GM12878 (cell line): ENCODE measurements at regions not wholly inside any gene's neighbourhood (a gene's known extent, or its start where the extent isn't known, plus 50 kb on each side); places are given as distances from the start of the nearest gene placed in this dataset.

Experiments used
- BHLHE40 ChIP-seq, 2 experiments: fragments of 450-650 bp in 1 of 2; IDR thresholded peaks; 2 replicates each; pipeline ENCODE4 v1.6.1; 2011 to 2017; ENCODE audit warnings: low read depth in 2 of 2, borderline replicate concordance in 1 of 2, improper control_type of control experiment in 1 of 2, low read length in 1 of 2, mild to moderate bottlenecking in 1 of 2
- CBFB ChIP-seq: IDR thresholded peaks from 2 replicates; pipeline ENCODE4 v1.6.1; 2016; ENCODE audit warnings: antibody characterized with exemption, low read depth
- CBX3 ChIP-seq: fragments of 200-600 bp; sonication (generic); IDR thresholded peaks from 2 replicates; pipeline ENCODE4 v1.6.1; 2016; ENCODE audit warnings: low read depth, borderline replicate concordance
- CEBPB ChIP-seq, 2 experiments: fragments of 150-350 bp in 1 of 2; IDR thresholded peaks; 2 replicates each; pipeline ENCODE4 v1.6.1; 2012 to 2014; ENCODE audit warnings: low read depth in 2 of 2, low read length in 2 of 2, borderline replicate concordance in 1 of 2, inconsistent platforms in 1 of 2
- CHD2 ChIP-seq: IDR thresholded peaks from 2 replicates; pipeline ENCODE4 v1.6.1; 2011; ENCODE audit warnings: low read depth, low read length, improper control_type of control experiment, borderline replicate concordance
- EED ChIP-seq: sonication (generic); IDR thresholded peaks from 2 replicates; pipeline ENCODE4 v1.6.1; 2016; ENCODE audit warnings: antibody characterized with exemption, low read depth
- IKZF1 ChIP-seq: fragments of 450-650 bp; conservative IDR thresholded peaks from 2 replicates; pipeline ENCODE4 v1.6.1; 2017; ENCODE audit warnings: antibody characterized with exemption, mild to moderate bottlenecking
- KLF5 ChIP-seq: fragments of 450-650 bp; IDR thresholded peaks from 2 replicates; pipeline ENCODE4 v1.6.1; 2014; ENCODE audit warnings: mild to moderate bottlenecking; ENCODE audit not compliant: partially characterized antibody
- MTA3 ChIP-seq: IDR thresholded peaks from 2 replicates; pipeline ENCODE4 v1.6.1; 2012; ENCODE audit warnings: low read length, inconsistent platforms, borderline replicate concordance
- MYC ChIP-seq: IDR thresholded peaks from 2 replicates; pipeline ENCODE4 v1.6.1; 2011; ENCODE audit warnings: mild to moderate bottlenecking, low read length, moderate library complexity, inconsistent platforms; ENCODE audit not compliant: insufficient read depth, insufficient replicate concordance, insufficient read length, severe bottlenecking
- NFIC ChIP-seq: IDR thresholded peaks from 2 replicates; pipeline ENCODE4 v1.6.1; 2012; ENCODE audit warnings: low read depth, mild to moderate bottlenecking, inconsistent platforms, low read length, moderate library complexity
- NRF1 ChIP-seq: conservative IDR thresholded peaks from 2 replicates; pipeline ENCODE4 v1.6.1; 2011; ENCODE audit warnings: mild to moderate bottlenecking, low read depth, low read length, improper control_type of control experiment
- SREBF2 ChIP-seq: IDR thresholded peaks from 2 replicates; pipeline ENCODE4 v1.6.1; 2012; ENCODE audit warnings: mild to moderate bottlenecking, low read length
- STAT3 ChIP-seq: IDR thresholded peaks from 2 replicates; pipeline ENCODE4 v1.6.1; 2011; ENCODE audit warnings: low read depth, low read length, improper control_type of control experiment
- ZNF217 ChIP-seq: fragments of 450-650 bp; IDR thresholded peaks from 2 replicates; pipeline ENCODE4 v1.6.1; 2017; ENCODE audit warnings: antibody characterized with exemption, mild to moderate bottlenecking
- TF ChIP-seq, protein P1 (sequence below): fragments of 450-650 bp; IDR thresholded peaks from 2 replicates; pipeline ENCODE4 v1.6.1; 2016; ENCODE audit warnings: mild to moderate bottlenecking
- TF ChIP-seq, protein P2 (sequence below): fragments of 450-650 bp; IDR thresholded peaks from 2 replicates; pipeline ENCODE4 v1.6.1; 2017; ENCODE audit warnings: mild to moderate bottlenecking
- TF ChIP-seq, protein P3 (sequence below): fragments of 450-650 bp; formaldehyde crosslinking; IDR thresholded peaks from 2 replicates; pipeline ENCODE4 v1.5.0; 2022; ENCODE audit warnings: mild to moderate bottlenecking, missing genetic modification characterization
- TF ChIP-seq, protein P4 (sequence below): IDR thresholded peaks from 2 replicates; pipeline ENCODE4 v1.6.1; 2012; ENCODE audit warnings: low read length, inconsistent platforms
- TF ChIP-seq, protein P5 (sequence below): fragments of 450-650 bp; formaldehyde crosslinking; IDR thresholded peaks from 2 replicates; pipeline ENCODE4 v1.4.0; 2022; ENCODE audit warnings: mild to moderate bottlenecking, moderate library complexity

DNA sequence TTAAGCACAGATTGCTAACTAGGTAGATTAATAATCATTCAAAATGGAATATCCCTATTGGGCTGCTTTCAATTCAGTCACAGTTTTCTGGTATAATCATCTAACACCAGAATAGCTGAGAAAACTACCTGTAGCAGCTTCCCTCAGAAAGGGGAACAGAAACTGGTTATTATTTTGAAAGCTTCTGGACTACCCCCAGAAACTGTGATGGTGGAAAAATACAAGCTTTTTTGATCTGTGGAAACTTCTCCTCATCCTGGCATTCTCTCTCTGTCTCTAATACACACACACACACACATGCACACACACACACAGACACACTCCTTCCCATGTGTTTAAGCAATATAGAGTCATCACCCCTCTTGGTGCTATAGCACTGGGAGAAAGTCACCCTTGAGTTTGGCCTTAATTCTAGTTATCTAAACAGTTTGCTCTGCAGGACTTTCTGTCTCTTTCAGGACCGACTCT is 251.5 kb upstream of the LMO3 start (continued):
- TF ChIP-seq, protein P1, sequence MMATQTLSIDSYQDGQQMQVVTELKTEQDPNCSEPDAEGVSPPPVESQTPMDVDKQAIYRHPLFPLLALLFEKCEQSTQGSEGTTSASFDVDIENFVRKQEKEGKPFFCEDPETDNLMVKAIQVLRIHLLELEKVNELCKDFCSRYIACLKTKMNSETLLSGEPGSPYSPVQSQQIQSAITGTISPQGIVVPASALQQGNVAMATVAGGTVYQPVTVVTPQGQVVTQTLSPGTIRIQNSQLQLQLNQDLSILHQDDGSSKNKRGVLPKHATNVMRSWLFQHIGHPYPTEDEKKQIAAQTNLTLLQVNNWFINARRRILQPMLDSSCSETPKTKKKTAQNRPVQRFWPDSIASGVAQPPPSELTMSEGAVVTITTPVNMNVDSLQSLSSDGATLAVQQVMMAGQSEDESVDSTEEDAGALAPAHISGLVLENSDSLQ, result peak; percentile 85
- TF ChIP-seq ZNF217 (peak; percentile 56; the same call in 1 of the 2 replicates), CBX3 (no peak), STAT3 (no peak), CBFB (no peak), KLF5 (no peak), CEBPB (IDR thresholded peaks at IDR 0.05; ENCODE audit: borderline replicate concordance in 1 of 2, low read depth in 2 of 2, low read length in 2 of 2) (no peak), MTA3 (no peak), EED (no peak), SREBF2 (no peak), IKZF1 (peak; percentile 88), NFIC (peak; percentile 61), CHD2 (peak; percentile 47; the same call in 1 of the 2 replicates), BHLHE40 (IDR thresholded peaks at IDR 0.05; ENCODE audit: borderline replicate concordance in 1 of 2, low read depth in 2 of 2, low read length in 1 of 2) (peak in 1 of 2 experiments; percentile 28; a peak in 1 of 4 replicates), NRF1 (no peak), MYC (no peak)
- TF ChIP-seq, protein P2, sequence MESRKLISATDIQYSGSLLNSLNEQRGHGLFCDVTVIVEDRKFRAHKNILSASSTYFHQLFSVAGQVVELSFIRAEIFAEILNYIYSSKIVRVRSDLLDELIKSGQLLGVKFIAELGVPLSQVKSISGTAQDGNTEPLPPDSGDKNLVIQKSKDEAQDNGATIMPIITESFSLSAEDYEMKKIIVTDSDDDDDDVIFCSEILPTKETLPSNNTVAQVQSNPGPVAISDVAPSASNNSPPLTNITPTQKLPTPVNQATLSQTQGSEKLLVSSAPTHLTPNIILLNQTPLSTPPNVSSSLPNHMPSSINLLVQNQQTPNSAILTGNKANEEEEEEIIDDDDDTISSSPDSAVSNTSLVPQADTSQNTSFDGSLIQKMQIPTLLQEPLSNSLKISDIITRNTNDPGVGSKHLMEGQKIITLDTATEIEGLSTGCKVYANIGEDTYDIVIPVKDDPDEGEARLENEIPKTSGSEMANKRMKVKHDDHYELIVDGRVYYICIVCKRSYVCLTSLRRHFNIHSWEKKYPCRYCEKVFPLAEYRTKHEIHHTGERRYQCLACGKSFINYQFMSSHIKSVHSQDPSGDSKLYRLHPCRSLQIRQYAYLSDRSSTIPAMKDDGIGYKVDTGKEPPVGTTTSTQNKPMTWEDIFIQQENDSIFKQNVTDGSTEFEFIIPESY, result no peak
- TF ChIP-seq, protein P3, sequence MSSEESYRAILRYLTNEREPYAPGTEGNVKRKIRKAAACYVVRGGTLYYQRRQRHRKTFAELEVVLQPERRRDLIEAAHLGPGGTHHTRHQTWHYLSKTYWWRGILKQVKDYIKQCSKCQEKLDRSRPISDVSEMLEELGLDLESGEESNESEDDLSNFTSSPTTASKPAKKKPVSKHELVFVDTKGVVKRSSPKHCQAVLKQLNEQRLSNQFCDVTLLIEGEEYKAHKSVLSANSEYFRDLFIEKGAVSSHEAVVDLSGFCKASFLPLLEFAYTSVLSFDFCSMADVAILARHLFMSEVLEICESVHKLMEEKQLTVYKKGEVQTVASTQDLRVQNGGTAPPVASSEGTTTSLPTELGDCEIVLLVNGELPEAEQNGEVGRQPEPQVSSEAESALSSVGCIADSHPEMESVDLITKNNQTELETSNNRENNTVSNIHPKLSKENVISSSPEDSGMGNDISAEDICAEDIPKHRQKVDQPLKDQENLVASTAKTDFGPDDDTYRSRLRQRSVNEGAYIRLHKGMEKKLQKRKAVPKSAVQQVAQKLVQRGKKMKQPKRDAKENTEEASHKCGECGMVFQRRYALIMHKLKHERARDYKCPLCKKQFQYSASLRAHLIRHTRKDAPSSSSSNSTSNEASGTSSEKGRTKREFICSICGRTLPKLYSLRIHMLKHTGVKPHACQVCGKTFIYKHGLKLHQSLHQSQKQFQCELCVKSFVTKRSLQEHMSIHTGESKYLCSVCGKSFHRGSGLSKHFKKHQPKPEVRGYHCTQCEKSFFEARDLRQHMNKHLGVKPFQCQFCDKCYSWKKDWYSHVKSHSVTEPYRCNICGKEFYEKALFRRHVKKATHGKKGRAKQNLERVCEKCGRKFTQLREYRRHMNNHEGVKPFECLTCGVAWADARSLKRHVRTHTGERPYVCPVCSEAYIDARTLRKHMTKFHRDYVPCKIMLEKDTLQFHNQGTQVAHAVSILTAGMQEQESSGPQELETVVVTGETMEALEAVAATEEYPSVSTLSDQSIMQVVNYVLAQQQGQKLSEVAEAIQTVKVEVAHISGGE (CRISPR knock-in tag), result no peak
- TF ChIP-seq, protein P4, sequence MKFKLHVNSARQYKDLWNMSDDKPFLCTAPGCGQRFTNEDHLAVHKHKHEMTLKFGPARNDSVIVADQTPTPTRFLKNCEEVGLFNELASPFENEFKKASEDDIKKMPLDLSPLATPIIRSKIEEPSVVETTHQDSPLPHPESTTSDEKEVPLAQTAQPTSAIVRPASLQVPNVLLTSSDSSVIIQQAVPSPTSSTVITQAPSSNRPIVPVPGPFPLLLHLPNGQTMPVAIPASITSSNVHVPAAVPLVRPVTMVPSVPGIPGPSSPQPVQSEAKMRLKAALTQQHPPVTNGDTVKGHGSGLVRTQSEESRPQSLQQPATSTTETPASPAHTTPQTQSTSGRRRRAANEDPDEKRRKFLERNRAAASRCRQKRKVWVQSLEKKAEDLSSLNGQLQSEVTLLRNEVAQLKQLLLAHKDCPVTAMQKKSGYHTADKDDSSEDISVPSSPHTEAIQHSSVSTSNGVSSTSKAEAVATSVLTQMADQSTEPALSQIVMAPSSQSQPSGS, result no peak
- TF ChIP-seq, protein P5, sequence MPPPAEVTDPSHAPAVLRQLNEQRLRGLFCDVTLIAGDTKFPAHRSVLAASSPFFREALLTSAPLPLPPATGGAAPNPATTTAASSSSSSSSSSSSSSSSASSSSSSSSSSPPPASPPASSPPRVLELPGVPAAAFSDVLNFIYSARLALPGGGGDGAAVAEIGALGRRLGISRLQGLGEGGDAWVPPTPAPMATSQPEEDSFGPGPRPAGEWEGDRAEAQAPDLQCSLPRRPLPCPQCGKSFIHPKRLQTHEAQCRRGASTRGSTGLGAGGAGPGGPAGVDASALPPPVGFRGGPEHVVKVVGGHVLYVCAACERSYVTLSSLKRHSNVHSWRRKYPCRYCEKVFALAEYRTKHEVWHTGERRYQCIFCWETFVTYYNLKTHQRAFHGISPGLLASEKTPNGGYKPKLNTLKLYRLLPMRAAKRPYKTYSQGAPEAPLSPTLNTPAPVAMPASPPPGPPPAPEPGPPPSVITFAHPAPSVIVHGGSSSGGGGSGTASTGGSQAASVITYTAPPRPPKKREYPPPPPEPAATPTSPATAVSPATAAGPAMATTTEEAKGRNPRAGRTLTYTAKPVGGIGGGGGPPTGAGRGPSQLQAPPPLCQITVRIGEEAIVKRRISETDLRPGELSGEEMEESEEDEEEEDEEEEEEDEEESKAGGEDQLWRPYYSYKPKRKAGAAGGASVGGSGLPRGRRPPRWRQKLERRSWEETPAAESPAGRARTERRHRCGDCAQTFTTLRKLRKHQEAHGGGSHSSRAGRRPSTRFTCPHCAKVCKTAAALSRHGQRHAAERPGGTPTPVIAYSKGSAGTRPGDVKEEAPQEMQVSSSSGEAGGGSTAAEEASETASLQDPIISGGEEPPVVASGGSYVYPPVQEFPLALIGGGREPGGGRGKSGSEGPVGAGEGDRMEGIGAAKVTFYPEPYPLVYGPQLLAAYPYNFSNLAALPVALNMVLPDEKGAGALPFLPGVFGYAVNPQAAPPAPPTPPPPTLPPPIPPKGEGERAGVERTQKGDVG (CRISPR knock-in tag), result no peak
